NCI-H2029 treated with DMSO at 0.1 percent for 48 hours (cell line): ENCODE measurements at regions not wholly inside any gene's neighbourhood (a gene's known extent, or its start where the extent isn't known, plus 50 kb on each side); places are given as distances from the start of the nearest gene placed in this dataset.

ENCODE experiments used
- DNase-seq: peaks from one replicate; lab custom pipeline; 2025; lab: John Stamatoyannopoulos, UW

GRCh38 chr5:5551499-5551898, 129.0 kb downstream of the ICE1 start:
- no peak for DNase-seq

DNA sequence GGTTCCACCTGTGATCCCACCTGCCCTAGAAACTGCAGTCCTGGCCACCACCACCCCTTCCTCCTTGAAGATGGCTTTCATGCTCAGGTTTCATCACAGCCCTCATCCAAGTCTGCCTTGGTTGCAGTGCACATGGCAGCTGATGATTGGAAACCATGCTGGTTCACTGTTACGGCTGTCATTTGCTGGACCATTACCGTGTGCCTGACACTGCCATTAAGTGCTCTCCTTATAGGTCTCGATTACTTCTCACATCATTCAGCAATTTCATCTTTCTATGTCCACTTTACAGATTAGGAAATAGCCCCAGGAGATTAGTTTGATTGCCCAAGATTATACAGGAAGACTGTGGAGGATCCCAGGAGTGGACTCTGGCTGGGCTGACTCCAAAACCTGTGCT, 123.9 kb downstream of the ICE1 start:
- no peak for DNase-seq

DNA sequence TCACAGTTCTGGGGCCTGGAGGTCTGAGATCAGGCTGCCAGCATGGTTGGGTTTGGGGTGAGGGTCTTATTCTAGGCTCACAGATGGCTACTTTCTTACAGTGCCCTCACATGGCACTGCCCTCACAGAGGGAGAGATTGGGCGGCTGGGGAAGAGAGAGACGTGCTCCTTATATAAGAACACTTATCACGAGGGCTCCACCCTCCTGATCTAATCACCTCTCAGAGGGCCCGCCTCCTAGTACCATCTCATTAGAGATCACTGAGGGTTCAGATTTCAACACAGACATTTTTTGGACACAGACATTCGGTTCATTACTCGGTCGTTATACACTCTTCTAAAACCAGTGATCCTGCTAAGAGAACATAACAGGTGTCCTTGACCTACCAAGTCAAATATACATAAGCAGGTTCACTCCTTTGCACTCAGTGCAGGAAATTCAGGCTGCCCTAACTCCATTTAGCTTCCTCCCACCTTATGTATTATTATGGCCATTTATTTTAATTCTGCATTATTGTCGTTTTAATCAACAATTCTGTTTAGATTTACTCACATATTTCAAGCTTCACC, 121.7 kb downstream of the ICE1 start:
- DNase-seq: peak; percentile 96

DNA sequence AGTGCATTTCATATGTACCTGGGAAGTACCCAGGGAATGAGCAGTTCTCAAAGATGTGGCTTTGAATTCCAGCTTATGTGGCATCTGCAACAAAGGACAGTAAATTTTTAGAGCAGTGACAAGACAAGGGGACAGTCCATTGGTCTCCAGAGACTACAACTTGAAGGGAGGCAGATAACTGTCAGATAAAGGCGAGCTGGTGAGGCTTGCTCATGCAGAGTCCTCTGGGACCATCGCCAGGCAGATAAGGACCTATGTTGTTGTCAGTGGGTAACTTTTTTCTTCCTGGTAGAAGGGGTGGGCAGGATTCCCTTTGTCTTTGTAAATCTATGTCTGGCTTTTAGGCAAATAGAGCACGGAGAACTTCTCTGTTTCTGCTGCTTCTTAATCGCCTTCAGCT, 120.2 kb downstream of the ICE1 start:
- DNase-seq: peak; percentile 12

GRCh38 chr5:5540065-5540464, 117.6 kb downstream of the ICE1 start:
- DNase-seq: no peak
